Endodermal cell (in vitro differentiated cells): ENCODE measurements at regions not wholly inside any gene's neighbourhood (a gene's known extent, or its start where the extent isn't known, plus 50 kb on each side); places are given as distances from the start of the nearest gene placed in this dataset.

Source experiments
- DNase-seq: peaks from one replicate; pipeline ENCODE4 v3.0.0-alpha.2; 2017
- H3K27ac ChIP-seq: 2 replicates; pipeline ENCODE4 v1.5.1; 2013; ENCODE audit warnings: mild to moderate bottlenecking, low read depth, low read length, moderate library complexity
- H3K27me3 ChIP-seq: 2 replicates; pipeline ENCODE4 v1.6.1; 2013; ENCODE audit warnings: mild to moderate bottlenecking, low read length, moderate library complexity; ENCODE audit not compliant: insufficient read depth, control insufficient read depth, poor library complexity, severe bottlenecking
- H3K36me3 ChIP-seq: 2 replicates; pipeline ENCODE4 v1.7.0; 2013; ENCODE audit warnings: mild to moderate bottlenecking, low read length, moderate library complexity; ENCODE audit not compliant: control insufficient read depth, insufficient read depth
- H3K4me1 ChIP-seq: one replicate; pipeline ENCODE4 v1.7.0; 2013; ENCODE audit warnings: low read length; ENCODE audit not compliant: control insufficient read depth, insufficient read depth
- H3K4me3 ChIP-seq: 2 replicates; pipeline ENCODE4 v1.5.1; 2013; ENCODE audit warnings: mild to moderate bottlenecking, low read length, moderate library complexity
- H3K9ac ChIP-seq: 2 replicates; pipeline ENCODE4 v1.6.1; 2013; ENCODE audit warnings: mild to moderate bottlenecking, low read length, moderate library complexity; ENCODE audit not compliant: poor library complexity, severe bottlenecking; ENCODE audit errors: extremely low read depth
- H3K9me3 ChIP-seq: 2 replicates; pipeline ENCODE4 v1.6.1; 2013; ENCODE audit warnings: mild to moderate bottlenecking, low read length, moderate library complexity; ENCODE audit not compliant: control insufficient read depth
- H3K27ac Mint-ChIP-seq: 2 replicates; pipeline ENCODE4 v1.8.0; 2020; ENCODE audit warnings: mixed read lengths
- H3K27me3 Mint-ChIP-seq: 2 replicates; pipeline ENCODE4 v1.8.0; 2021; ENCODE audit warnings: mild to moderate bottlenecking, mixed read lengths; ENCODE audit not compliant: insufficient read depth
- H3K36me3 Mint-ChIP-seq: 2 replicates; pipeline ENCODE4 v1.8.0; 2020; ENCODE audit warnings: low read depth, mixed read lengths
- H3K4me1 Mint-ChIP-seq: 2 replicates; pipeline ENCODE4 v1.8.0; 2020; ENCODE audit warnings: mixed read lengths
- H3K4me3 Mint-ChIP-seq: 2 replicates; pipeline ENCODE4 v1.8.0; 2020; ENCODE audit warnings: mild to moderate bottlenecking, moderate library complexity, mixed read lengths
- H3K9me3 Mint-ChIP-seq: 2 replicates; pipeline ENCODE4 v1.8.0; 2020; ENCODE audit warnings: mild to moderate bottlenecking, mixed read lengths
- CTCF ChIP-seq: fragments of 200-600 bp; sonication (generic); conservative IDR thresholded peaks from 2 replicates; pipeline ENCODE4 v1.5.0; 2021; ENCODE audit warnings: antibody characterized with exemption, mild to moderate bottlenecking
- WGBS, 2 experiments: methylation state at CpG; one replicate each; pipeline versions ENCODE4 v1.1.5 to v1.1.7; 2013; ENCODE audit warnings: missing lambda C conversion rate in 2 of 2, mixed read lengths in 1 of 2; ENCODE audit not compliant: insufficient coverage in 1 of 2, insufficient read length in 1 of 2; 5-methylcytosine and 5-hydroxymethylcytosine counted together

GRCh38 chr18:29459972-29460371 is 1283.0 kb upstream of the CDH2 start:
- Histone ChIP-seq H3K4me1 (no peaks in the 10 kb centered on the region), H3K27ac (no peak overlapping the region), H3K9me3 (peaks cover 13% of the 10 kb centered on the region), H3K36me3 (no peaks in the 10 kb centered on the region), H3K9ac (no peak overlapping the region), H3K27me3 (peaks cover 5% of the 10 kb centered on the region), H3K4me3 (no peak overlapping the region)
- H3K27me3 Mint-ChIP-seq = no peaks in the 10 kb centered on the region
- H3K4me3 Mint-ChIP-seq = no peak overlapping the region
- H3K9me3 Mint-ChIP-seq = peaks cover 2% of the 10 kb centered on the region
- TF ChIP-seq CTCF = no peak
- peaks cover 3% of the 10 kb centered on the region for H3K4me1 Mint-ChIP-seq
- no peak for DNase-seq
- H3K36me3 Mint-ChIP-seq = no peaks in the 10 kb centered on the region
- no peak overlapping the region for H3K27ac Mint-ChIP-seq

GRCh38 chr18:29457316-29457889 is 1280.5 kb upstream of the CDH2 start:
- Mint-ChIP-seq H3K27ac (no peak overlapping the region), H3K4me3 (no peak overlapping the region), H3K4me1 (peaks cover 7% of the 10 kb centered on the region), H3K36me3 (no peaks in the 10 kb centered on the region), H3K9me3 (peaks cover 7% of the 10 kb centered on the region), H3K27me3 (no peaks in the 10 kb centered on the region)
- Histone ChIP-seq H3K4me1 (no peaks in the 10 kb centered on the region), H3K27ac (no peak overlapping the region), H3K4me3 (no peak overlapping the region), H3K36me3 (no peaks in the 10 kb centered on the region), H3K27me3 (peaks cover 5% of the 10 kb centered on the region), H3K9me3 (peaks cover 18% of the 10 kb centered on the region), H3K9ac (no peak overlapping the region)
- no peak for DNase-seq
- no peak for TF ChIP-seq CTCF
- 95% methylated on average over 4 of the region's 4 CpGs; no CpG with 5 or more reads in 1 of the 2 experiments for WGBS, 2 experiments

GRCh38 chr18:29449424-29449823 is 1272.5 kb upstream of the CDH2 start:
- no peak for DNase-seq
- H3K36me3 ChIP-seq = no peaks in the 10 kb centered on the region
- 99 to 100% methylated on average over 1 to 3 of the region's 3 CpGs for WGBS, 2 experiments
- no peaks in the 10 kb centered on the region for H3K27me3 Mint-ChIP-seq
- H3K27me3 ChIP-seq = no peaks in the 10 kb centered on the region
- peaks cover 4% of the 10 kb centered on the region for H3K4me1 Mint-ChIP-seq
- H3K9me3 Mint-ChIP-seq = no peaks in the 10 kb centered on the region
- H3K4me3 ChIP-seq = no peak overlapping the region
- no peaks in the 10 kb centered on the region for H3K4me1 ChIP-seq
- H3K4me3 Mint-ChIP-seq = no peak overlapping the region
- TF ChIP-seq CTCF = no peak
- H3K9ac ChIP-seq = no peak overlapping the region
- no peaks in the 10 kb centered on the region for H3K9me3 ChIP-seq
- H3K36me3 Mint-ChIP-seq = no peaks in the 10 kb centered on the region
- H3K27ac ChIP-seq = no peak overlapping the region
- no peak overlapping the region for H3K27ac Mint-ChIP-seq
